Limb (tissue), 2 donors: ENCODE measurements at regions not wholly inside any gene's neighbourhood (a gene's known extent, or its start where the extent isn't known, plus 50 kb on each side); places are given as distances from the start of the nearest gene placed in this dataset.
"Not testable (repeated sequence)": the region's sequence is repeated elsewhere in the genome, so short reads cannot be mapped to it uniquely, and the experiment has no call there.

Experiments
- DNase-seq, 2 donors: peaks; one replicate each; pipeline ENCODE4 v3.0.0-alpha.2; 2016; ENCODE audit errors: extremely low spot score in 2 of 2

DNA sequence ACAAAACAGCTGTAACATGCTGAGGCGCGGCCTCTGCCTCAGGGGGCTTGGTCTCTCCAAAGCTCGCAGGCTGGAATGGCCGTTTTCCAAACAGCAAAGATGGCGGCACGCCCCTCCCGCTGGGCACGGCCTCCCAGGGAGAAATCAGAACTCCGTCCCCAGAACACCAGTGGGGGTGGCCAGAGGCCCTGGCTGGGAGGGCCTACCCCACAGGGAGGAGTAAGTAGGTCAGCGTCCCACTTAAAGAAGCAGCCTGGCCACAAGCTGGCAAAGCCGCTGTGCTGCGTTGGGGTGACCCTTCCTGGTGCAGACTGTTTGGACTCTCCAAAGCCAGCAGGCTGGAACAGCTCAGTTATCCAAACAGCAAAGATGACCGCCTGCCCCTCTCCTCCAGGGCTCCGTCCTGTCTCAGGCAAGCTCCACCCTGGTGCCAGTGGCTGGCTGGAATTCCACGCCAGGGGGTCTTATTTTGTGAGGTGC is 862.8 kb downstream of the TRIML1 start:
- no peak for DNase-seq

DNA sequence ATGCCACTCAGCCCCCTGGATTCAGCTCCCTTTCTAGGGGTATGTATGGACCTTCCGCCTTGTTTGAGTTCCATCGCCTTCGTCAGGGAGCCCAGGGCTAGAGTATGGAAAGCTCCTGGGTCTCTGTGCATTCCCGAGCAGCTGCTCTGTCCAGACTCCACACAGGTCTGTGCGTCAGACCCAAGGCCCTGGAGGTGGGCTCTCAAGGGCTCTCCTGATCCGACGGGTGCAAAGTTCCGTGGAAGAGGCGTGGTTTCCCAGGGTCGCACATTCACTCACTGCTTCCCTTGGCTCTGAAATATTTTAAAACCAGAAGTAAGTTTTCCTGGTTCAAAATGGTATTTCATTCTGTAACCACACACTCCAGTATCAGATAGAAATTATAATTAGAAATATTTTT is 863.2 kb downstream of the TRIML1 start:
- DNase-seq: no peak

DNA sequence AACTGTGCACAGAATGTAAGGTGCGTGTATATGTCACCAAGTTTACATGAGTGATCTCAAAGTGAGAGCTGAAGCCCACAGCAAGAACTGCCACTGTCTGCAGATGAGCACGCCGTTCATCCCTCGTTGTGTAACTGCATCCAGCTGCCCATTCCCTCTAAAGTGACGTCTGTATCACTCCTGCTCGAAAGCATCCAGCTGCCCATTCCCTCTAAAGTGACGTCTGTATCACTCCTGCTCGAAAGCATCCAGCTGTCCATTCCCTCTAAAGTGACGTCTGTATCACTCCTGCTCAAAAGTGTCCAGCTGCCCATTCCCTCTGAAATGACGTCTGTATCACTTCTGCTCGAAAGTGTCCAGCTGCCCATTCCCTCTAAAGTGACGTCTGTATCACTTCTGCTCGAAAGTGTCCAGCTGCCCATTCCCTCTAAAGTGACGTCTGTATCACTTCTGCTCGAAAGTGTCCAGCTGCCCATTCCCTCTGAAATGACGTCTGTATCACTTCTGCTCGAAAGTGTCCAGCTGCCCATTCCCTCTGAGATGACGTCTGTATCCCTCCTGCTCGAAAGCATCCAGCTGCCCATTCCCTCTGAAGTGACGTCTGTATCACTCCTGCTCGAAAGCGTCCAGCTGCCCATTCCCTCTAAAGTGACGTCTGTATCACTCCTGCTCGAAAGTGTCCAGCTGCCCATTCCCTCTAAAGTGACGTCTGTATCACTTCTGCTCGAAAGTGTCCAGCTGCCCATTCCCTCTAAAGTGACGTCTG is 871.4 kb downstream of the TRIML1 start:
- DNase-seq: not testable (repeated sequence)

DNA sequence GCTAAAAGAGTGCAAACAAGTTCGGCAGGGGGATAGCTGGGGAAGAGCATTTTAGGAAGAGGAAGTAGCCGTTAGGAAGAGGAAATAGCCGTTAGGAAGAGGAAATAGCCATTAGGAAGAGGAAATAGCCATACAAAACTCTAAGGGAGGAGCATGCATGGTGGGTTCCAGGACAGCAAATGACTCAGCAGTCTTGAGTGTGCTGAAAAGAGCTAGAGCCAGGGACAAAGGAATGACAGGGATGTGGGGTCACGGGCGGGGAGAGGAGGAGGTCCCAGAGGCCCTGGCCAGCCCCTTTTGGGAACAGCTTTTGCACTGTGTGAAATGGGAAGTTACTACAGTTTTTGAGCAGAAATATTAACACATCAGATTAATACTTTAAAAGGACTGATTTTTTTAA is 882.6 kb downstream of the TRIML1 start:
- DNase-seq: no peak

DNA sequence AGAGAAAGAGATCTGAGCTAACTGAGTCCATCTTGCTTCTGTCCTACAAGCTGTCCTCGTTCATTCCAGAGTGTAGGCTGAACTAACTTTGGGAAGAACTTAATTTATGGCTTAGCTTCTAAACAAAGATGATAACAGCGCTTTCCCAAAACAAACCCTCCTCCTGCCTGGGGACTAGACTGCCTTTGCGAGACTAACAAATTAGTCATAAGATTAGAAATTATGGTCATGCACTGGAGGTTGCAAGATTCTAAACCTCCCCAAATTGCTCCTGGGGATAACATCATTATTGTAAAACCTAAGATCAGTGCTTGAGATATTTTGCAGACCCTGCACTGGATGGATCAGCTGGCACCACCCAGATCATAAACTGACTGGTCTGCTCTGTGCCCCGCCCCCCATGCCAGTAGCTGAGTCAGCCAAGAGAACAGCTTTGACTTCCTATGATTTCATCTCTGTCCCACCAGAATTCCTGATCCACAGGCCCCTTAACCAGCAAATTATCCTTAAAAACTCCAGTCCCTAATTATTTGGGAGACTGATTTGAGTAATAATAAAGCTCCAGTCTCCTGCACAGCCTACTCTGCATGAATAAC is 883.3 kb downstream of the TRIML1 start:
- no peak for DNase-seq

DNA sequence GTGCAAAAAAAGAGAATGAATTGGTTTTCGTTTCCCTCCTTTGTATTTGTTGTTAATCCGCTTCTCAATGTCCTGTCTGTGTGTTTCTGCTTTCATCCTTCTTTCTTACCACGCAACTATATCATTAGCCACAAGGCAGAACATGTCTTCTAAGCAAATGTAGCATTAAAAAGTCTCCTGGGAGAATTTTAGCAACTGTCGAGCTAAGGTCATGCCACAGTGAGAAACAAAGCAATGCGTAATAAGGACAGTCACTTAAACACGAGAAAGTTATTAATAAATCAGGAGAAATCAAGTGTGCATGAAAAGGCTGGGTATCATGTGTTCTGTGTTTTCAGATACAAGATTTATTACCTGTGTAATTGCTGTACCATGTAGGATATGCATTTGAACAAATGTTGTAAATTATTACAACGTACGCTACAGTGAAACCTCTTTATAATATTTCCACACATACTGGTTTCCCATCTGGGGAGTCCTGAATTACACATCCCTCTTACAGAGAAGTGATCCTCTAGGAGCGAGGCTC is 890.8 kb downstream of the TRIML1 start:
- DNase-seq: peak in 1 of 2 donors; percentile 8

DNA sequence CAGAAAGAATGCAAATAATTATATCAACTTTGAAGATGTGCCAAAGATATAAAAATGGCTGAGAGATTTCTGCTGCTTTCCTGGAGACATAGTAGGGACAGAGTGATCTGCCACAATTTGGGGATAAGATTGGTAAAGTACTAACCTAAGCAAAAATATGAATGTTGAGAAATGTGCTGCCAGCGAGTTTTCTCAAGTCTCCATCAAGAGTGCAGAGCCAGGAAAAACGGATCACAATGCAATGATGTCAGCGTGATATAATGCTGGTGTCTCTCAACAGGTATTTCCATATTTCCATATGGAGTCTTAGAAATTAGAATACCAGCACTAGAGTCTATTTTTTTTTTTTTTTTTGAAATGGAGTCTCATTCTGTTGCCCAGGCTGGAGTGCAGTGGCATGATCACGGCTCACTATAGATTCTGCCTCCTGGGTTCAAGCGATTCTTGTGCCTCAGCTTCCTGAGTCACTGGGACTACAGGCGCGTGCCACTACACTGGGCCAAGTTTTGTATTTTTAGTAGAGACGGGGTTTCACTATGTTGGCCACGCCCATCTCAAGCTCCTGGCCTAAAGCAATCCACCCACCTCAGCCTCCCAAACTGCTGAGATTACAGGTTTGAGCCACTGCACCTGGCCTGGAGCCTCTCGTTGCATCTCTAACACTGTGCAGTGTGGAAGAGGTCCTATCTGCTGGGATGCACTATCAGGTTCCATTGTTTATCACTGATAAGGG is 893.5 kb downstream of the TRIML1 start:
- DNase-seq: no peak

DNA sequence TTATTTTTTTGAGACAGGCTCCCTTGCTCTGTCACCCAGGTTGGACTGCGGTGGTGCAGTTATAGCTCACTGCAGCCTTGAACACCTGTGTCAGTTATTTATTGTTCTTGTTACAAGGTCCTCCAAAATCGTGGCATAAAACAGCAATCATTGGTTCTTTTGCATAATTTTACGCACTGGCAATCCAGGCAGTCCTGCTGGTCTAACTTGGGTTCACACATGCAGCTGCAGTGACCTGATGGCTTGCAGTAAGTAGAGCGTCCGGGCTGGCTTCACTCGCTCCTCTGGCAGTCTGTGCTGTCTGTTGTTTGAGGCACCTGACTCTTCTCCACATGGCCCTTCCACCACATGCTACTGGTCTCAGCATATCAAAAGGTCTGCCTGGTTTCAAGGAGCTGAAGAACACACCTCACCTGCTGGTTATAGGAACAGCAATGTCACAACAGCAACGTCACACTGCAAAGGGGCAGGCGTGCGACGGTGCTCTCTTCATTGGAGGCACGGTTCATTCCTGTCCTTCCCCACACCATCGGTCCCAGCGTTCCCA is 894.6 kb downstream of the TRIML1 start:
- no peak for DNase-seq

DNA sequence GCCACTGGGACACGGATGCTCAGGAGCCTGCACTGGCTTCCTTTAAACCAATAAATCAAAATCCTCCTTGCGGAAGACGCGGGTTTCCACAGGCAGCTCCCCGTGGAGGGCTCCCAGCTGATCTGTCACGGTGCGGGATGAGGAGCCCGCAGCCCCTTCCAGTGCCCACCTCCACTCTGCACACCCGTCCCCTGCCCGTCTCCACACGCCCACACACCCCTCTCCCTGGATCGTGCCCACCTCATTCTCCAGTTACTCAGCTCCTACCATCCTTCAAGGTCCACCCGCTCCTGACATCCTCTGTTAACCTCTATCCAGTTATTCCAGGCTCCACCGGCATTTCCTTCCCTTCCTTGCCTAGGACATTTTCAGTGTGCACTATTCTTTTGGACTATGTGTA is 895.9 kb downstream of the TRIML1 start:
- no peak for DNase-seq

DNA sequence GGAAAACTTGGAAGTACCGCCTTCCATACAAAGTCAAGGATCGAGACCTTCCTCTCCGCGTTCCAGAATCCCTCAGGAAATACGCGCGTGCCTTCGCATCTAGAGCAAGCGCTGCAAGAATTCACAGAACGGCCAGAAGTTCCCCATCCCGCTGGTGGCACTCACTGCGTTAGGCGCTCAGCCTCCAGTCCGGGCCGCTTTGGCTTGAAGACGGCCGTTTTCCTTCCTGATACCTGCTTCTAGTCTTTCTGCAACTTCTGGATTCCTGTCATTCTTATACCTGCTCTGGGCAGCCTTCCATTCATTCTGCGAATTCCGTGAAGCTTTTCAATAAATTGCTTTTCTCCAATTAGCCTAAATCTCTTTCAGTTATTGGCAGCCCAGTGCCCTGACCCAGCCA is 896.4 kb downstream of the TRIML1 start:
- no peak for DNase-seq

DNA sequence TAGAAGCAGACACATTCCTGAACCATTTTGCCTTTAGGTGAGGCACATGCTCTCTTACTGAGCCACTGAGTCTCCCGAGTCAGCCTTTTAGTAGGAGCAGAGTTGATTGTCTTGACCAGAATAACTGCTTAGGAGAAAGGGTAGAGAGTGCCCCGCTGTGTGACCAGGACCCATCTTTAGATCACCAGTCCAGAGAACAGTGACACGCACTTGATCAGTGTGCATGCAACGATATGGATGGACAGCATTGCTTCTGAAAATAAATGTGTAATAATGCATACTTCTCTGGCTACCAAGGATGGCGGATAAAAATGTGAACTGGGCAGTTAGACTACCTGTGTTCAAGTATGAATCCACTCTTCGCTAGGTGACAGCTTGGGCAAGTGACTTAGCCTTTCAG is 897.7 kb downstream of the TRIML1 start:
- DNase-seq: no peak

DNA sequence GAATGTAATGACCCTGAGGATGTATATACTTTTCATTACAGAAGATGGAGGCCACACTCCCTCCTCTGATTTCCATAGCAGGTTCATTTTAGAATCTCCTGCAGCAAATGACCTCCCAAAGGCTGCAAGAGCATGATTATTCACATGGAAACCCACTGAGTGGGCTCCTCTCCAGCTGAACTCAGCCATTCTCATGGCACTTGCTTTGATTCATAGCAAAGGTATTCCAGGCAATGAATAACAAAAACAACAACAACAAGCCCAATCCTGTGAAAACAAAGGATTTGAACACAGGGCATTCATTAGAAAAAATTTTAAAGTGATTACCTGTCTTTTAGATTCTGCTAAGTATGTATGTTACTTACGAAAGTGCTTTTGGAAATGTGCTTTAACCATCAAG is 894.0 kb upstream of the FRG1 start:
- no peak for DNase-seq

DNA sequence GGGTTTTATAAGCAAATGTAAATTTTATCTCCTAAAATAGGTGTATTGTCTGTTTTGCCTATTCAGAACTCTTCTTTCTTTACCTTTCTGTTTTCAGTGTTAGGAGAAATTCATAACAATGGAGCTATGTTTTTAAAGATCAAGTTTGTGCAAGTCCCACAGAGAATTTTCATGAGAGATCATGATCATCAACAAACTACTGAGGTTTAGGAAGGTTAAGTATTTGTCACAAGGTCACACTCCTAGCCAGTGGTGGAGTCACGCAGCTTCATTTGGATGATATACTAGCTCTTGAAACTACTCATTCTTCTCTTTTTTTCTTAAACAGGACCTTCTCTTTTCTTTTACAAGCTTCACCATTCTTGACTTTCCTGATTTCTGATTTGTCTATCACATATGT is 892.6 kb upstream of the FRG1 start:
- no peak for DNase-seq

DNA sequence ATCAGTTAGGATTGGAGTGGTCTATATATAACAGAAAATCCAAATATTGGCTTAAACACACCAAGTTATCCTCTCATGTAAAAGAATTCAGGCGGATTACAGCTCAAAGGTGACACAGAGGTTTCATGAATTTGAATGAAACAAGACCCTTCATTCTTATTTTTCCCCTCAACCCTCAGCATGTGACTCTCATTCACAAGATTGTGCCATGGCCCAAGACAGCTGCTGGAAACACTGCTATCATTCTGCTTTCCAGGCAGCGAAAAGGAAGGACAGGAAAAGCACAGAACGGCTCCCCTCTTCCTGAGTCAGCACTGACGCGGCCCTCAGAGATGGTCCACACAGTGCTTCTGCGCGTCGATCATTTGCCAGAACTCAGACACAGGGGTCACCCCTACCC is 891.0 kb upstream of the FRG1 start:
- DNase-seq: no peak

DNA sequence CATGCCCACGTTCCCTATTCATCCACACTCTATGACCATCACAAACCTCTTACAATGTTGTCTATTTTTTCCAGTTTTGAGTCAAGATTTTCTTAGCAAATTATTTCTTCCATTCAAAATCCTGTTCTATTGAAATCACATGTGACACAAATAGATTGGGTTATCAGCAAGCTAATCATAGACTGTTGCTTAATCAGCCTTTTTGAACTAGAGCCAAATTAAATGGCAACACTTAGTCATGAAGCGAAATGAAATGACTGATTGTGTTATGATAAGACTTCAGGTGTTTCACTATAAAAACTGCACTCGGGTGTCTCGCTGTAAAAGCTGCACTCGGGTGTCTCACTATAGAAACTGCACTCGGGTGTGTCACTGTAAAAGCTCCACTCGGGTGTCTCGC is 890.0 kb upstream of the FRG1 start:
- DNase-seq: no peak

DNA sequence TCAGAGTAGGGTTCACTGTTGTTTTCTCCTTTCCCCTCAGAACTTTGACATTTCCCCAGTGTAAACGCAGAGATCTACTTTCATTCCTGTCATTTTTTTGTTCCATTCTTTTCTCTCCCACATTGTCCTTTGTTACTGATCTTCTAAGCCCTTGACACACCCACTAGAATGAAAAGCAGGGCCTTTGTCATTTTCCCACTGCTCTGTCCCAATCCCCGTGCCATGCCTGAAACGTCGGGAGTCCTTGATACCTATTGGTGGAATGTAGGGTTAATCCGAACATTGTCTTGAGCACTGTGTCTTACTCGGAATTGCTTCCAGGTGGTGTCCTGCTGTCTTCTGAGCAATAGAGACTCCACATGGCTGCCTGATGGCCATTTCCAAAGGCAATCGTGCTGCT is 887.1 kb upstream of the FRG1 start:
- no peak for DNase-seq

DNA sequence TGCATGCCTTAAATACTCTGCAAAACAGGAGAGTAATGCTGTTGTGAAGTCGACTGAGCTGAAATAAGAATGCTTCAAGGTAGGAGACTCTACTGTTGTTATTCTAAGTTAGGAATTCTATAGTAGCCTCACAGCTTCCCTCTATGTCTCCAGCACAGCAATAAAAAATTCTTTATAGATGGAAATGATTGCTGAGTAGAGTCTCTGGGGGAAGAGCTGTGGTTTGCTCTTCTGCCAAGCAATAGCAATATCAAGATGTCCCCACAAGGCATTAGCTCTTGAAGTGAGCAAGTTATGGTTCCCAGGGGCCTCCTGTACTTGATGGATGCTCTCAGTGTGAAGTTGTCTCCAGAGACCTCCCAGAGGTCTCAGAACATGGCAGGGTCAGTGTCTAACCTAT is 880.6 kb upstream of the FRG1 start:
- no peak for DNase-seq

DNA sequence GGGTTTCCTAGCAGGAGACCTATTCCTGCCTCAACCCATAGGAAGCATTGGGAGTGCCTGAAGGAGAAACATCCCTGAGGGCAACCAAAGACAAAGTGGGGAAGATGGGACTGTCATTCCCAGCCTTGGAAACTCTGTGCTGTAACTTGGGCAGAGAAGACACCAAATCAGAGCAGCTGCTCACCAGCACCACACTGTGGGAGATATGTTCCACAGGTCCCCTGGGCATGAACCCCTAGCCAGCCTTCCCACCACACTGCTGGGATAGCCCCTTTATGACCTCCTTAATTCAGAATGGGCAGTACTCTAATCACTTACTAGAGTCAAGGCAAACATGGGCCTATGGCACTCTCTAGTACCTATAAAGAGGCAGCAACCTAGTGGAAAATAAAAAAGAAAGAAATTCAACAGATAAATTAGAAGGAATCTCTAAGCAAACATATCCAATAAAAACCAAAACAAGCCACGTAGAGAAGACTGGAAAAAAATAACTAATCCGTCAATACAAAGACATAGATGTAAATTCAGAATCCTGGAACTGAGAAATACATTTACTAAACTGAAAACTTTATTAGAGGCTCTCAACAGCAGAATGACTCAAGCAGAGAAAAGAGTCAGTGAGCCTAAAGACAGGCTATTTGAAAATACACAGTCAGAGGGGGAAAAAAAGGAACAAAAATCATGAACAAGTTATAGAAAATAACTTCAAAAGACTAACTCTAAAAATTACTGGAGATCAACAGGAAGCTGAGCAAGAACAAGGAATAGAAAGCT is 878.4 kb upstream of the FRG1 start:
- no peak for DNase-seq

DNA sequence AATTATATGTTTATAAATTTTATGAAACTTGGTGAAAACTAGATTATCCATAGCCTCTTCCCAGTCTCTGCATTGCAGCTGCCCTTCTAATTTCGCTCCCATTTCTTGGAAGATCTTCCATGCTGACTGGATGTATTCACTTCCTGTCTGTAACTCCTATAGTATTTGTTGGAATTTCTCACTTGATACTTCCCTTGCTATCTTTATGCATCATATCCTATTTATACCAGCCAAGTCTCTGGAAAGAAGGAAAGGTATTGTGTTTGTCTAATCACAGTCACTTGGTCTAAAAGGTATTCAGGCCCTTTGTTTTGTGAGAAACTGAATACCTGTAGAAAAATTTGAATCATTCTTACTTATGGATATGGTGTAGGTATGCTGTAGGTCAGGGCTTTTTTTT is 870.9 kb upstream of the FRG1 start:
- DNase-seq: no peak

DNA sequence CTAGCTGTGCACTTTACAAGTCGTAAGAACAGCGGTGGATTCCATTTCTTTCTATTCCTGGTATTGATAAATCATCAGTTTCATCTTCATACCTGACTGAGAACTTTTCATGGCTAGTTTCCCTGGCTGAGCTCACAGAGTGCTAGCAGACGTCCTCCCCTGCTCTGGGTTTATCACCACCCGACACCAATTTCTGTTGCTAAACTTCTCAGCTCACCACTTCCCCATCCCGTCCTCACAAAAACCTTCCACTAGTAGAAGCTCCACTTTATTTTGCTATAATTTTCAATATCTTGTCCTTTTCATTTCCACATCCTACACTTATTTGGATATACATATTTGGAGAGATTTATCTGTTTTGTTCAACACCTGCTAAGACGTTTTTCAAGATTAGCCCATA is 869.4 kb upstream of the FRG1 start:
- no peak for DNase-seq

DNA sequence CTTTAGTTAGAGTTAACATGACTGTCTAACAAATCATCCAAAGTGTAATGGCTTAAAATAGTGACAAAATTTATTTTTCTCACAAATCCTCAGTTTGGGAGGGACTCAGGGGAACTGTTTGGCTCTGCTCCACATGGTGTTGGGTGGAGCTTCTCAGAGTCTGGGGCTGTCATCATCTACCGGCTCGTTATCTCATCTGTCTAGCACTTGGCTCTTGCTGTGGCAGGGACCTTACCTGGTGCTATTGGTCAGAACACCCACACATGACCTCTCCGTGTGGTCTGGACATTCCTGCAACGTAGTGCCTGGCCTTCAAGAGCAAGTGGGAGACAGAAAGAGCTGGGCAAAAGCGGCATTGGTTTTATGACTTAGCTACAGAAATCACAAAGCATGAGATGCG is 866.9 kb upstream of the FRG1 start:
- no peak for DNase-seq
